IPS-18c (cell line): ENCODE measurements at regions not wholly inside any gene's neighbourhood (a gene's known extent, or its start where the extent isn't known, plus 50 kb on each side); places are given as distances from the start of the nearest gene placed in this dataset.

ENCODE experiments used
- H3K4me3 ChIP-seq: 2 replicates; pipeline ENCODE4 v1.7.0; 2013; ENCODE audit warnings: low read depth, mild to moderate bottlenecking, low read length, moderate library complexity; ENCODE audit not compliant: insufficient read depth
- H3K9me3 ChIP-seq: one replicate; pipeline ENCODE4 v1.6.1; 2013; ENCODE audit warnings: mild to moderate bottlenecking, low read length, moderate library complexity; ENCODE audit not compliant: control insufficient read depth, insufficient read depth

DNA sequence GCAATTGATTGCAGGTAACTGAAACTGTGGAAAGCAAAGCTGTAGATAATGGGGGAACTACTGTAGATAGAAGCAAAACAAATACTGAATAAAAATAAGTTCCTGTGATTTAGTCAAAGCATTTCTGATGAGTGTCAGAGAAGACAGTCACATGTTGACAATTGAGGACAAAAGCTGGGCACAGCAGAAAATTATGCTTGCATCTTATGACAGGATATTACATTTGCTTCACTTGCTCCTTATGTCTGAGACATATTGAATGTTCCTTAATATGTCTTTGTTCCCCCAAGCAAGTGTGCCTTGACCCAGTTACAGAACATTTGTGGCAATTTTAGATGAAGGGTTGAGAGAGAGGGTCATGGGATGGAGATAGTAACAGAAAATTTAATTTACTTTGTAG is 526.0 kb upstream of the B3GALT2 start:
- Histone ChIP-seq H3K9me3 (no peaks in the 10 kb centered on the region), H3K4me3 (no peak overlapping the region)

DNA sequence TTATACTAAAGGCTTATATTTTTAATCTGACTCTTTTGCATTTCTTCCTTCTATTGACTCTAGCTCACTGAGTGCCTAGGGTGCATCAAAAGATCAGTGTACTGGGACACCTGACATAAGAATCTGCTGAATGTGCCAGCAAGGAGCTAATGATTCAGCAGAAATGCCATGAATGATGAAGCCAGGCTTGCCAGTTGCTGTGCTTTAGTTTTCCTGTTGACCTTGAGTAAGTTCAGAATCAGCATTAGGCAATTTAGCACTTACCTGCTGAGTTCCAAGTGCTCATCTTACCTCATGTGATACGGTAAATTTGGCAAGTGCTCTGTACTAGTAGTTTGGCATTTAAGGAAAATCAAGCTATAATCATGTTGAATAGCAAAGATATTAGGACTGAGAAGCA is 523.2 kb upstream of the B3GALT2 start:
- no peak overlapping the region for H3K4me3 ChIP-seq

DNA sequence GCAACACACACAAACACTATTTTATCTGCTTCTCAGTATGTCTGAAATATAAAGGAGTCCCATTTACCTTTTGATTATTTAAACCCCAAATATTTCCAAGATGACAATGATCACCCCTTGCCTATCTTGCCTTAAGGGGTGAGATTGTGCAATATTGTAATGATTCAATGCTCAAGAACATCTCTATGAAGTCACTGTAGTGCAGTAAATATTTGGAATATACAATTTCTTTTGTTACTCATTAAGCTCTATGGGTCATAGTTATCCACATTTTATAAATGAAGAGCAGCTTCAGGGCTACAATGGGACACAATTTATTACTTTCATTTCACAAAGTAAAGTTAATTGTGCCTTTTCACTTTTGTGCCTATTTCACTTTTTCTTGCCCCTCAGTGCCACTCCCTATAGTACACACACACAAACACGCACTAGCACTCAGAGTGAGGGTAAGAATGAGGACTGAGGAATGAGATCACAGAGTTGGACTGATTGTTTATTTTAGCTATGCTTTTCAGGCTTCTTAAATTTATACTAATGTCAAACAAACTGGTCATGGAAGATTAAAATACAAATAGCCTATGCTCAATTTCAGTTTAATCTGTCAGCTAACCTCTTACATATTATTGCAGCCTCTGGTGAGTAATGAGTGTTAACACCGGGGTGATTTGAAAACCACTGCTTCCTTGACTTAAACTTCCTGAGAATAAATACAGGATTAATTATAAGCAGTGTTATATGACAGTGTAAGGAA is 521.0 kb upstream of the B3GALT2 start:
- no peak overlapping the region for H3K4me3 ChIP-seq
- no peaks in the 10 kb centered on the region for H3K9me3 ChIP-seq

More for the DNA sequence above, 523.2 kb upstream of the B3GALT2 start:
- no peaks in the 10 kb centered on the region for H3K9me3 ChIP-seq

GRCh38 chr1:193706766-193707165 is 520.4 kb upstream of the B3GALT2 start:
- Histone ChIP-seq H3K9me3 (no peaks in the 10 kb centered on the region), H3K4me3 (no peak overlapping the region)

DNA sequence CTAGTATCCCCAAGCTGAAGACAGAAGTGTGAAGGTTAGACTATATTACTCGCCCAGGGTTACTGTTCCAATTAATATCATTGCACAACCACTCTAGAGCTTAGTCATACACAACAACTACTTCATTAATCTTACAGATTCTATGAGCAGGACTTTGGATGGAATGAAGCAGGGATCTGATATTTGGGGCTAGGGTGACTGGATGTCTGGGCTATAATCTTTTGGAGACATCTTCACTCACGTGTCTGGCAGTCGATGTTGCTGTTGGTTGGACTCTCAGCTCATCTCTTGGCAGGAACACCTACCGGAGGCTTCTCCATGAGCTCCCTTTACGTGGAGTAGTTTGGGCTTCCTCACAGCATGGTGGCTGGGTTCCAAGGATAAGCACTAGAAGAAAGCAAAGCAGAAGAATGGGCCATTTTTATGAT is 519.2 kb upstream of the B3GALT2 start:
- Histone ChIP-seq H3K4me3 (no peak overlapping the region), H3K9me3 (no peaks in the 10 kb centered on the region)

DNA sequence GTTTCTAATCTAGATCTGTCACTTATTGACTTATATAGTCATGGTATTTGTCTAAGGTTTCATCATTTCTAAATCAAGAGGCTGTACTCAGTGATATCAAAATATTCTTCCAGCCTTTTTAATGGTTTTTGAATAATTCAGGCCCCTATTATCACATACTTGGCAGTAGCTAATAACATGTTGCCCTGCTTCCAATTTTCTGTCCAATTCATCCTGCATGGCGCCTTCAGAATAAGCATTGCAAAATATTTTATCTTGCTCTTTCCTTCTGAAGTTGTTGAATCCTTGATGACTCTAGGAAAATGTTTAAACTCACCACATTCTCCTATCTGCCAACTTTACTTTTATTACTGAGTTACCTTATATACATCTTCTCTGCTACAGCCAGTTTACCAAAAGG is 517.2 kb upstream of the B3GALT2 start:
- Histone ChIP-seq H3K4me3 (no peak overlapping the region), H3K9me3 (no peaks in the 10 kb centered on the region)

DNA sequence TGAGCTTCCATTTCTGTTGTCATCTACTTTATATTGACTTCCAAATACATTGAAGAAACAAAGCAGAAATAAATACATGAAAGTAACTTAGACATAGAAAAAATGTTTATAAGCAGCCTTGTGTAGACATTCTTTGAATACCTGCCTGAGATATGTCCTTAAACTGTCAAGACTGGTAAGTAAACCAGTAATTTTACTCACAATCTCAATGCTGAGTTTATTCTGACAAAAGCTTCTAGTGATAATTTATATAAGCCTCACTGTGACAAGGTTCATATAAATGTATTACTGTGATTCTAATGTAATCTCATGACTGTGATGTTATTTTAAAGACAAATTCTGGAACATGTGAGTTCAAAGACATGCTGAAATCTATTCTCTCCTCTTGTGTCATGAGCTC is 516.7 kb upstream of the B3GALT2 start:
- H3K4me3 ChIP-seq = no peak overlapping the region
- no peaks in the 10 kb centered on the region for H3K9me3 ChIP-seq

DNA sequence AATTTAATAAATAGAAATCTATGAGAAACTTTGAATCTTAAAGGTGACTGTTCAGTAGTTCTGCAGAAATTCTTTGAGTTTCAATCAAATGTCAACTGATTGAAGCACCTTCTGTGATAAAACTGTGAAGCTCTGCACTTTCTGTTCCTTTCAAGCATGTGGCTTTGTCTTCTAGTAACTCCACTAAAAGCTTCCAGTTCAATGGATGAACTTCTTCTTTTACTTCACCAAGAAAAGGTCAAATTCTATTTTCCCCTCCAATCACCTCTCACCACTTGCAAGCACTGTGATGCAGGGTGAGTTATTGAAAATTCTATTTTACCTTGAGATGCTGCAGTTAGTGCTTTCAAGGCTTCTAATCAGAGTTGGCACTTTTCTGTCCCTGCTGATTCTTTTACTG is 515.3 kb upstream of the B3GALT2 start:
- no peaks in the 10 kb centered on the region for H3K9me3 ChIP-seq

GRCh38 chr1:193700710-193701355 is 514.4 kb upstream of the B3GALT2 start:
- no peaks in the 10 kb centered on the region for H3K9me3 ChIP-seq
- no peak overlapping the region for H3K4me3 ChIP-seq

More for the DNA sequence above, 515.3 kb upstream of the B3GALT2 start:
- no peak overlapping the region for H3K4me3 ChIP-seq

GRCh38 chr1:193699261-193699660 is 512.8 kb upstream of the B3GALT2 start:
- H3K9me3 ChIP-seq = no peaks in the 10 kb centered on the region

DNA sequence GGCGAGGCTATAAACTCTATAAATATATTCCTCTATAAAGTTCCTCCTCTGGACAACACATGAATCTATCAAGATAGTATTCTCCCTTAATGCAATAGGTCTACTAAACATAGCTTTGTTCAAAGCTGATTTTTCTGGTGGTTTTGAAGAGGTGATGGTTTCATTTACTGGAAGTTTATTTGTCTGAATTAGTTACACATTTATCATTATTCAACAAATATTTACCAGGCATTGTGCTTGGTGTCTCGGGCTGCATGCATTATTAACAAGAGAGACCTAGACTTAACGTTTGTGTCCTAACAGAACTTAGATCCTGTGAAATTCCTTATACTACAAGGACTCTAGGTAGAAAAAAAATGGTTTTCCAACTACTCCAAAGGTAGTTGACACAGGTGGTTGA is 511.4 kb upstream of the B3GALT2 start:
- Histone ChIP-seq H3K9me3 (no peaks in the 10 kb centered on the region), H3K4me3 (no peak overlapping the region)

More at GRCh38 chr1:193699261-193699660, 512.8 kb upstream of the B3GALT2 start:
- H3K4me3 ChIP-seq = no peak overlapping the region

GRCh38 chr1:193697115-193697762 is 510.8 kb upstream of the B3GALT2 start:
- H3K4me3 ChIP-seq = no peak overlapping the region

DNA sequence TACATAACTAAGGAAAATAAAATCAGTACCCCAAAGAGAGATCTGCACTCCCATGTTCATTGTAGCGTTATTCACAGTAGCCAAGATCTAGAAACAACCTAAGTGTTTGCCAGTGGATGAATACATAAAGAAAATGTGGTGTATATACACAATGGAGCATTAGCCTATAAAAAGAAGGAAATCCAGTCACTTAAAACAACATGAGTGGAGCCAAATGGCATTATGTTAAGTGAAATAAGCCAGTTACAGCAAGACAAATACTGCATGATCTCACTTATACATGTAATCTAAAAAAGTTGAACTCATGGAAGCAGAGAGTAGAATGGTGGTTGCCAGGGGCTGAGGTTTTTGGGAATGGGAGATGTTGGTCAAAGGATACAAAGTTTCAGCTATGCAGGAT is 508.3 kb upstream of the B3GALT2 start:
- no peaks in the 10 kb centered on the region for H3K9me3 ChIP-seq
- no peak overlapping the region for H3K4me3 ChIP-seq

More at GRCh38 chr1:193697115-193697762, 510.8 kb upstream of the B3GALT2 start:
- H3K9me3 ChIP-seq = no peaks in the 10 kb centered on the region

- no peaks in the 10 kb centered on the region for H3K9me3 ChIP-seq
- H3K4me3 ChIP-seq = no peak overlapping the region
Measured at GRCh38 chr1:193685986-193686385, 499.6 kb upstream of the B3GALT2 start.

DNA sequence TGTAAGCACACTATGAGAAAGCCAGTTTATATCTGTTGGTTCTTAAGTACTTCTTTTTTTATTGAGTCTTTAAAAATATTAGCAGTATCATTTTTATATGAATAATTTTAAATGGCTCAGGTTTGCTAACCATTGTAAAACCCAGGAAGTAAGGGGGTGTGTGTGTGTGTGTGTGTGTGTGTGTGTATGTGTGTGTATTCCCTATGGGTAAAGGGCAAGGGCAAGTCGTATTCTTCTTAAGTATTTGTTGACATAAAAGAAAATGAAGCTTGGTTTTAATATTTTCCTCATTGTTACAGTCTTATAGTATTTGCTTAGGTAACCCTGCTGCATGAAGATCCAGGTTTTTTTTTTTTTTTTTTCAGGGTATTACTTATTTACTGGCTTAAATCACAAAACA is 495.0 kb upstream of the B3GALT2 start:
- Histone ChIP-seq H3K4me3 (no peak overlapping the region), H3K9me3 (no peaks in the 10 kb centered on the region)

- Histone ChIP-seq H3K9me3 (no peaks in the 10 kb centered on the region), H3K4me3 (no peak overlapping the region)
Measured at GRCh38 chr1:193680924-193681316, 494.5 kb upstream of the B3GALT2 start.

- H3K9me3 ChIP-seq = no peaks in the 10 kb centered on the region
- H3K4me3 ChIP-seq = no peak overlapping the region
Measured at GRCh38 chr1:193680247-193680923, 494.0 kb upstream of the B3GALT2 start.

DNA sequence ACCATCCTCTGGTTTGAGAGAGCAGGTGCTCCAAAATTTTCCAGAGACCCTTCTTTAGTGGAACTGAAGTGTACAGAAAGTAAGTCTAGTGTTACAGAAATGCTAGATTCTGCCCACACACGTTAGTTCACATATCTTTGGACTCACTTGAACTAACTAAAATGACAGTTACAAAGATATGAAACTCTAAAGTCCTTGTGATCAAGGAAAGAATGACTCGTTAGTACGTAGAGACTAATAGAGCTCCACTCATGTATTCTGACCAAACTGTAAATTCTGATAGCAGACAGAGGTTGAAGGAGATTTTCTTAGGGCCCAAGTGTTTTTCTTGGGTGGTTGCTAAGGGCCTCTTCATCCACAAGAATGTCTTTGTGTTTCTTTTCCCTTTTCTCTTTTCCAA is 491.5 kb upstream of the B3GALT2 start:
- H3K4me3 ChIP-seq = no peak overlapping the region
- H3K9me3 ChIP-seq = no peaks in the 10 kb centered on the region
